ENCODE measurements at regions not wholly inside any gene's neighbourhood (a gene's known extent, or its start where the extent isn't known, plus 50 kb on each side); places are given as distances from the start of the nearest gene placed in this dataset.

- no peak overlapping the region for H2BK120ac ChIP-seq (ENCODE audit: low read depth, low read length, poor library complexity, severe bottlenecking)
- no peak overlapping the region for H4K5ac ChIP-seq (ENCODE audit: insufficient read length, low read depth, low read length)
- Mint-ChIP-seq H3K4me3 (no peak overlapping the region), H3K36me3 (ENCODE audit: insufficient read depth in 1 of 3, low read depth in 3 of 3) (no peaks in the 10 kb centered on the region), H3K4me1 (peaks cover 5 to 6% of the 10 kb centered on the region in 2 experiments; a peak in 1 of 4 replicates), H3K27ac (no peak overlapping the region), H3K9me3 (no peaks in the 10 kb centered on the region), H3K27me3 (ENCODE audit: low read depth) (no peaks in the 10 kb centered on the region)
- no peaks in the 10 kb centered on the region for H3K79me2 ChIP-seq (ENCODE audit: insufficient read depth, low read length)
- no peaks in the 10 kb centered on the region for H3K9me3 ChIP-seq (ENCODE audit: control insufficient read depth, low read depth, low read length)
- no peak for TF ChIP-seq CTCF (conservative IDR thresholded peaks at IDR 0.05)
- H3K4me1 ChIP-seq (ENCODE audit: insufficient read depth, low read length), result no peaks in the 10 kb centered on the region
- no peak overlapping the region for H4K8ac ChIP-seq (replicated peaks; ENCODE audit: insufficient read length, low read depth, low read length)
- no peak overlapping the region for H3K14ac ChIP-seq (ENCODE audit: insufficient read depth, low read length)
- no peak for DNase-seq
- H3K4me2 ChIP-seq (ENCODE audit: insufficient read depth, insufficient read length, low read length), result no peak overlapping the region
- H3K23me2 ChIP-seq (ENCODE audit: insufficient read length, low read depth, low read length, poor library complexity, severe bottlenecking), result no peaks in the 10 kb centered on the region
- H4K20me1 ChIP-seq (ENCODE audit: control insufficient read depth, insufficient read depth, insufficient read length), result no peaks in the 10 kb centered on the region
- no peak overlapping the region for H3K23ac ChIP-seq (ENCODE audit: insufficient read length, low read depth, low read length)
- no peak overlapping the region for H3T11ph ChIP-seq (ENCODE audit: low read length)
- H3K18ac ChIP-seq (ENCODE audit: insufficient read length, low read depth, low read length), result no peak overlapping the region
- no peak overlapping the region for H4K91ac ChIP-seq (ENCODE audit: insufficient read length, low read depth, low read length)
- H2AK5ac ChIP-seq (ENCODE audit: insufficient read length, low read length), result no peak overlapping the region
- no peak overlapping the region for H2AFZ ChIP-seq (ENCODE audit: low read length)
- H2BK12ac ChIP-seq (ENCODE audit: insufficient read length, low read depth, low read length), result no peak overlapping the region
- 100% methylated on average over 2 of the region's 3 CpGs for WGBS (ENCODE audit: extremely low coverage, insufficient read length, low lambda C conversion rate)
- no peaks in the 10 kb centered on the region for H3K27me3 ChIP-seq (ENCODE audit: insufficient read depth, low read length)
- H2BK20ac ChIP-seq (ENCODE audit: low read depth, low read length, poor library complexity, severe bottlenecking), result no peak overlapping the region
- H3K27ac ChIP-seq (ENCODE audit: insufficient read length, low read depth, low read length), result no peak overlapping the region
- no peak overlapping the region for H3K56ac ChIP-seq (ENCODE audit: insufficient read length, low read depth, low read length)
- no peak overlapping the region for H3K4ac ChIP-seq (ENCODE audit: low read depth, low read length)
- H3K79me1 ChIP-seq (ENCODE audit: insufficient read depth, low read depth, low read length, poor library complexity, severe bottlenecking), result no peaks in the 10 kb centered on the region
- no peak overlapping the region for H2BK5ac ChIP-seq (ENCODE audit: insufficient read length, low read length)
- H3K9ac ChIP-seq (ENCODE audit: extremely low read depth, insufficient read length, low read length), result no peak overlapping the region
- no peak overlapping the region for H2BK15ac ChIP-seq (ENCODE audit: low read depth, low read length)
Observed at GRCh38 chr5:117763271-117763670, 1188.6 kb upstream of the SEMA6A start.
